SU-DHL-6 (cell line): ENCODE measurements at regions not wholly inside any gene's neighbourhood (a gene's known extent, or its start where the extent isn't known, plus 50 kb on each side); places are given as distances from the start of the nearest gene placed in this dataset.

Experiments used
- H2AFZ ChIP-seq: fragments of 200-600 bp; sonication (generic); 2 replicates; pipeline ENCODE4 v1.6.1; 2014; ENCODE audit warnings: low read depth, mild to moderate bottlenecking, moderate library complexity, mixed read lengths, antibody characterized with exemption, low read length; ENCODE audit not compliant: severe bottlenecking
- H3F3A ChIP-seq: fragments of 200-600 bp; shearing (Covaris generic); 2 replicates; pipeline ENCODE4 v1.6.0; 2016; ENCODE audit warnings: antibody characterized with exemption, mild to moderate bottlenecking; ENCODE audit not compliant: insufficient read depth
- H3K27ac ChIP-seq: fragments of 200-600 bp; sonication (generic); 2 replicates; pipeline ENCODE4 v1.5.1; 2016; ENCODE audit warnings: low read depth, mild to moderate bottlenecking, low read length, moderate library complexity, mixed read lengths
- H3K27me3 ChIP-seq: fragments of 200-600 bp; sonication (generic), shearing (Covaris generic); 2 replicates; pipeline ENCODE4 v1.6.0; 2014; ENCODE audit warnings: mild to moderate bottlenecking, low read length
- H3K36me3 ChIP-seq: fragments of 200-600 bp; sonication (generic); 2 replicates; pipeline ENCODE4 v1.6.1; 2014; ENCODE audit warnings: mild to moderate bottlenecking, low read length, mixed read lengths
- H3K4me2 ChIP-seq: fragments of 300-600, 200-600 bp; shearing (Covaris generic), sonication (generic); 2 replicates; pipeline ENCODE4 v1.6.0; 2014; ENCODE audit warnings: low read length, low read depth, mild to moderate bottlenecking; ENCODE audit not compliant: poor library complexity, severe bottlenecking
- H3K4me3 ChIP-seq: fragments of 200-600 bp; sonication (generic); 2 replicates; pipeline ENCODE4 v1.5.1; 2014; ENCODE audit warnings: antibody characterized with exemption, low read length, mild to moderate bottlenecking, mixed read lengths; ENCODE audit not compliant: insufficient read depth, poor library complexity, severe bottlenecking
- H3K79me2 ChIP-seq: fragments of 200-600 bp; sonication (generic); 2 replicates; pipeline ENCODE4 v1.6.1; 2014; ENCODE audit warnings: mild to moderate bottlenecking, low read length, moderate library complexity; ENCODE audit not compliant: insufficient read depth
- H3K9ac ChIP-seq: fragments of 200-600 bp; sonication (generic); 2 replicates; pipeline ENCODE4 v1.7.0; 2014; ENCODE audit warnings: mild to moderate bottlenecking, low read length
- H3K9me2 ChIP-seq: fragments of 200-600 bp; sonication (generic); replicated peaks from 2 replicates; pipeline ENCODE4 v1.6.1; 2014; ENCODE audit warnings: low read length; ENCODE audit not compliant: insufficient read depth
- H3K9me3 ChIP-seq: fragments of 200-600 bp; sonication (generic); 2 replicates; pipeline ENCODE4 v1.6.1; 2014; ENCODE audit warnings: low read length, mixed read lengths; ENCODE audit not compliant: insufficient read depth
- H4K20me1 ChIP-seq: fragments of 200-600 bp; sonication (generic); 2 replicates; pipeline ENCODE4 v1.6.1; 2014; ENCODE audit warnings: low read depth, mild to moderate bottlenecking, antibody characterized with exemption, low read length, moderate library complexity, mixed read lengths
- CTCF ChIP-seq: fragments of 200-600 bp; sonication (generic); IDR thresholded peaks from one replicate; pipeline ENCODE4 v1.5.1; 2017; ENCODE audit warnings: antibody characterized with exemption, mild to moderate bottlenecking, low read length, moderate library complexity; ENCODE audit not compliant: insufficient read depth, poor library complexity, severe bottlenecking
- EZH2phosphoT487 ChIP-seq: fragments of 200-600 bp; sonication (generic), shearing (Covaris generic); conservative IDR thresholded peaks from 2 replicates; pipeline ENCODE4 v1.6.1; 2018; ENCODE audit warnings: mild to moderate bottlenecking, antibody characterized with exemption, low read length, moderate library complexity, mixed read lengths

GRCh38 chr15:93327364-93327763 lies 238.4 kb upstream of the RGMA start:
- Histone ChIP-seq H3K4me3 (no peak overlapping the region), H3K9me2 (no peaks in the 10 kb centered on the region), H3K79me2 (no peaks in the 10 kb centered on the region), H4K20me1 (no peaks in the 10 kb centered on the region), H3K9me3 (no peaks in the 10 kb centered on the region), H3K27me3 (no peaks in the 10 kb centered on the region), H3K36me3 (no peaks in the 10 kb centered on the region), H3K9ac (no peak overlapping the region), H3F3A (no peaks in the 10 kb centered on the region), H3K4me2 (no peak overlapping the region), H2AFZ (no peak overlapping the region), H3K27ac (no peak overlapping the region)
- TF ChIP-seq CTCF (no peak), EZH2phosphoT487 (no peak)

GRCh38 chr15:93324186-93324975 lies 235.4 kb upstream of the RGMA start:
- H3K9me2 ChIP-seq, result no peaks in the 10 kb centered on the region

GRCh38 chr15:93321881-93322282 lies 232.9 kb upstream of the RGMA start:
- Histone ChIP-seq H2AFZ (no peak overlapping the region), H4K20me1 (no peaks in the 10 kb centered on the region), H3K36me3 (no peaks in the 10 kb centered on the region), H3K9me3 (no peaks in the 10 kb centered on the region), H3K79me2 (no peaks in the 10 kb centered on the region), H3K27me3 (no peaks in the 10 kb centered on the region), H3K4me2 (no peak overlapping the region), H3K9ac (no peak overlapping the region), H3K27ac (no peak overlapping the region), H3F3A (no peaks in the 10 kb centered on the region), H3K4me3 (no peak overlapping the region), H3K9me2 (no peaks in the 10 kb centered on the region)
- no peak for TF ChIP-seq CTCF
- TF ChIP-seq EZH2phosphoT487, result no peak

More at GRCh38 chr15:93324186-93324975, 235.4 kb upstream of the RGMA start:
- Histone ChIP-seq H3K27ac (no peak overlapping the region), H3K36me3 (no peaks in the 10 kb centered on the region), H3K4me2 (no peak overlapping the region), H3K9me3 (no peaks in the 10 kb centered on the region), H3F3A (no peaks in the 10 kb centered on the region), H3K9ac (no peak overlapping the region), H3K79me2 (no peaks in the 10 kb centered on the region), H4K20me1 (no peaks in the 10 kb centered on the region), H3K27me3 (no peaks in the 10 kb centered on the region), H3K4me3 (no peak overlapping the region), H2AFZ (no peak overlapping the region)
- TF ChIP-seq EZH2phosphoT487, result no peak
- TF ChIP-seq CTCF, result no peak
